GM12872 (cell line): ENCODE measurements at regions not wholly inside any gene's neighbourhood (a gene's known extent, or its start where the extent isn't known, plus 50 kb on each side); places are given as distances from the start of the nearest gene placed in this dataset.

Source experiments
- CTCF ChIP-seq: IDR thresholded peaks from 3 replicates; pipeline ENCODE4 v1.5.1; 2011; ENCODE audit warnings: low read depth, mild to moderate bottlenecking, low read length, moderate library complexity; ENCODE audit not compliant: insufficient read depth

DNA sequence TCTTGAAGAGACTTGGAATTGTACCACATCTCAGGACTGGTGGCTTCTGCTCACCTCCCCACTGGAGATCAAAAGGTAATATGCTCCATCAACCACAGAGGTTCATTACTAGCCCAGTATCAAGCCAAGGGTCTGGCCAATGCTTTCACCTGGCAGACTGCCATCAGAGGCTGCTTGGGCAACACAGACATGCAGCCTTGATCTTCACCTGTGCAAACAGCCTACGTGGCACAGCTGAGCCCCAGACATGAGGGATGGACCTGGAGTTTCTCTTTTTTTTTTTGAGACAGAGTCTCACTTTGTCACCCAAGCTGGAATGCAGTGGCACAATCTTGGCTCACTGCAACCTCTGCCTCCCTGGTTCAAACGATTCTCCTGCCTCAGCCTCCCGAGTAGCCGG is 105.6 kb upstream of the HES1 start:
- no peak for TF ChIP-seq CTCF

GRCh38 chr3:194031349-194031748 is 104.6 kb upstream of the HES1 start:
- TF ChIP-seq CTCF = no peak

- no peak for TF ChIP-seq CTCF
Observed at GRCh38 chr3:194031867-194032635, 103.9 kb upstream of the HES1 start.

DNA sequence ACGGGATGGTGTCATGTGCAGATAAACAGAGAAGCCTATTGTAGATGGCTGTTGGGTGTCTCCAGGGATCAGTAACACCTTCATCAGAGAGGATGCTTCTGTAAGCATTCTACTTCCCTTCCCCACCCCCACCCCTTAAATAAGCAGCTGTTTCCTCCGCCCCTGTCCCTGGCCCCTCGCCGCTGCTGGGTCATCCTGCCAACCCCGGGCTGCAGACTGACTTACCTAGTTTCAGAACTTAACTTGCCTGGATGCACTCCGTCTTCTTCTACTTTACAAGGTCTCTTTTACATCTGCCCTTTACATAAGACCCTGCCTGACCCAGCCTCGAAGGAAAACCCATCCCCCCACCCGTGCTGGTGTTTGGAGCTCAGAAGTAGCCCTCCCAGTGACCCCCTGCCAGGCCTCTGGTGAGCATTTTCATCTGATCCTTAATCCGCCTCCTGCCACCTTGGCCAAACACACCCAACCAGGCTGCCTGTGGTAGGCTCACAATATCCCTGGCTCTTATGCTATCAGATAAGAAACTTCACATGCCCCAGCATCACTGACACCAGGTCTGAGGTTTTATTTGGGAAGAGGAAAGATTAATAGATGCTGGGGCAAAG is 103.0 kb upstream of the HES1 start:
- no peak for TF ChIP-seq CTCF

- no peak for TF ChIP-seq CTCF
Observed at GRCh38 chr3:194034346-194035336, 101.3 kb upstream of the HES1 start.

- TF ChIP-seq CTCF = no peak
Observed at GRCh38 chr3:194035406-194036138, 100.4 kb upstream of the HES1 start.
